ENCODE measurements at regions not wholly inside any gene's neighbourhood (a gene's known extent, or its start where the extent isn't known, plus 50 kb on each side); places are given as distances from the start of the nearest gene placed in this dataset.
A peak's percentile ranks its signal among the peaks of the same experiment; 100 is the strongest.

GRCh38 chr16:85205747-85206471, 93.6 kb upstream of the CIBAR2 start (continued):
- TF ChIP-seq DZIP1 (CRISPR knock-in tag; IDR thresholded peaks at IDR 0.05) (0 out of 2 replicates have a peak, but pooled peaks have one; percentile 34), ZFP36L1 (CRISPR knock-in tag; IDR thresholded peaks at IDR 0.05) (no peak), LCORL (IDR thresholded peaks at IDR 0.05) (no peak), LCORL (CRISPR knock-in tag; IDR thresholded peaks at IDR 0.05) (peak; percentile 53; the same call in 1 of the 2 replicates), FOSL2 (CRISPR knock-in tag; IDR thresholded peaks at IDR 0.05) (peak; percentile 81), ZNF768 (CRISPR knock-in tag; IDR thresholded peaks at IDR 0.05) (peak; percentile 20; the same call in 1 of the 2 replicates), SRY (CRISPR knock-in tag; IDR thresholded peaks at IDR 0.05) (0 out of 2 replicates have a peak, but pooled peaks have one; percentile 25)

GRCh38 chr16:85206472-85207356, 94.4 kb upstream of the CIBAR2 start:
- intact Hi-C loops (cut with micrococcal nuclease; ENCODE audit: unreplicated experiment) (no loop called here), in situ Hi-C loops (cut with HindIII; ENCODE audit: extremely low pct_ligation_motif_present, low pct_unique_long_range_greater_than_20kb) (no loop called here)
- CTCF ChIA-PET (ENCODE audit: low intra/inter-chr PET ratio, low total read pairs), result no interaction called here
- ATAC-seq (peak; percentile 64), FAIRE-seq (no peak), DNase-seq (ENCODE audit: low spot score) (no peak)
- Histone ChIP-seq H3K36me3 (replicated peaks in 1 of 2; ENCODE audit: control insufficient read depth in 1 of 2, insufficient read depth in 2 of 2, low read length in 2 of 2) (no peaks in the 10 kb centered on the region), H3K9me3 (ENCODE audit: low read length) (no peaks in the 10 kb centered on the region), H3K79me2 (ENCODE audit: insufficient read depth, low read length) (no peaks in the 10 kb centered on the region), H3K27me3 (ENCODE audit: control insufficient read depth in 1 of 2, insufficient read depth in 2 of 2, low read length in 2 of 2) (peaks cover 0 to 4% of the 10 kb centered on the region in 2 experiments; a peak in 1 of 5 replicates), H2AFZ (ENCODE audit: low read length) (no peak overlapping the region), H3K27ac (ENCODE audit: extremely low read length, insufficient read depth, low read length) (peak overlapping the region; percentile 17), H3K4me2 (ENCODE audit: low read depth, low read length) (peak overlapping the region; percentile 65), H3K4me1 (ENCODE audit: insufficient read depth, low read length) (peaks cover 82% of the 10 kb centered on the region), H4K20me1 (ENCODE audit: insufficient read depth, low read length) (peaks cover 10% of the 10 kb centered on the region; the same call in 1 of the 2 replicates), H3K9ac (ENCODE audit: insufficient read depth, low read depth, low read length) (no peak overlapping the region; the same call in 1 of the 2 replicates), H3K4me3 (replicated peaks in 1 of 3; ENCODE audit: insufficient read depth in 1 of 3, low read depth in 2 of 3, low read length in 3 of 3) (peak overlapping the region in 1 of 3 experiments; percentile 53; a peak in 2 of 6 replicates)
- no TSS peak for BruUV-seq (replicated peaks)
- POLR2A ChIA-PET, result no interaction called here
- 19% methylated on average over 17 of the region's 31 CpGs for WGBS (ENCODE audit: low lambda C conversion rate)
- TF ChIP-seq RAD51 (IDR thresholded peaks at IDR 0.05; ENCODE audit: borderline replicate concordance) (no peak), ZFY (CRISPR knock-in tag; IDR thresholded peaks at IDR 0.05) (0 out of 2 replicates have a peak, but pooled peaks have one; percentile 6), HIVEP1 (CRISPR knock-in tag; IDR thresholded peaks at IDR 0.05) (no peak), MIXL1 (CRISPR knock-in tag; IDR thresholded peaks at IDR 0.05) (no peak), FLYWCH1 (CRISPR knock-in tag; IDR thresholded peaks at IDR 0.05) (no peak), ZNF234 (CRISPR knock-in tag; conservative IDR thresholded peaks at IDR 0.05) (peak; percentile 47; the same call in 1 of the 2 replicates), MBD4 (IDR thresholded peaks at IDR 0.05; ENCODE audit: borderline replicate concordance, low read length) (no peak), TBX3 (IDR thresholded peaks at IDR 0.05; ENCODE audit: borderline replicate concordance) (no peak), ISL2 (CRISPR knock-in tag; IDR thresholded peaks at IDR 0.05) (no peak), CHD2 (IDR thresholded peaks at IDR 0.05; ENCODE audit: low read depth, low read length) (no peak), ZNF550 (CRISPR knock-in tag; IDR thresholded peaks at IDR 0.05; ENCODE audit: borderline replicate concordance) (no peak), SRY (CRISPR knock-in tag; IDR thresholded peaks at IDR 0.05) (no peak), FOXO1 (CRISPR knock-in tag; IDR thresholded peaks at IDR 0.05) (peak; percentile 52; the same call in 1 of the 2 replicates), CSRNP2 (CRISPR knock-in tag; conservative IDR thresholded peaks at IDR 0.05; ENCODE audit: low read depth) (no peak)
